ENCODE measurements at regions not wholly inside any gene's neighbourhood (a gene's known extent, or its start where the extent isn't known, plus 50 kb on each side); places are given as distances from the start of the nearest gene placed in this dataset.

GRCh38 chr3:30221619-30222018 is 384.8 kb upstream of the TGFBR2 start:
- Histone ChIP-seq H3K27ac (ENCODE audit: control insufficient read depth, insufficient read depth, low read length) (no peak overlapping the region), H4K20me1 (ENCODE audit: control insufficient read depth, extremely low read depth, insufficient read depth, low read length) (no peaks in the 10 kb centered on the region), H3K9me3 (ENCODE audit: control insufficient read depth, low read depth, low read length) (no peaks in the 10 kb centered on the region), H3K9ac (ENCODE audit: control insufficient read depth, extremely low read depth, insufficient read depth, low read length) (no peak overlapping the region), H3K36me3 (ENCODE audit: control insufficient read depth in 2 of 2, extremely low read depth in 1 of 2, insufficient read depth in 2 of 2, low read length in 2 of 2) (no peaks in the 10 kb centered on the region), H3K4me2 (ENCODE audit: control insufficient read depth, extremely low read depth, insufficient read depth, low read depth, low read length) (no peak overlapping the region), H3K27me3 (ENCODE audit: control insufficient read depth, extremely low read depth, insufficient read depth, low read length) (no peaks in the 10 kb centered on the region), H3K79me2 (ENCODE audit: control insufficient read depth, insufficient read depth, low read length) (no peaks in the 10 kb centered on the region), H2AFZ (ENCODE audit: control insufficient read depth, low read length) (no peak overlapping the region), H3K4me3 (ENCODE audit: control insufficient read depth in 2 of 3, extremely low read depth in 1 of 3, insufficient read depth in 2 of 3, low read depth in 1 of 3, low read length in 3 of 3) (no peak overlapping the region), H3K4me1 (ENCODE audit: control insufficient read depth, extremely low read depth, insufficient read depth, low read length) (peaks cover 2% of the 10 kb centered on the region), H3K9me1 (ENCODE audit: control insufficient read depth, extremely low read depth, insufficient read depth, low read length) (no peaks in the 10 kb centered on the region)
- no peak for TF ChIP-seq EZH2 (IDR thresholded peaks at IDR 0.05; ENCODE audit: low read length)
- TF ChIP-seq CTCF (optimal IDR thresholded peaks at IDR 0.05 in 1 of 3, IDR thresholded peaks at IDR 0.05 in 1 of 3, conservative IDR thresholded peaks at IDR 0.05 in 1 of 3; ENCODE audit: extremely low read depth in 1 of 3, insufficient read depth in 2 of 3, low read length in 3 of 3) = no peak
- FAIRE-seq = peak; percentile 53
- no peak for DNase-seq (ENCODE audit: low read depth, low spot score)
- dilution Hi-C loops (cut with MboI; ENCODE audit: extremely low pct_ligation_motif_present, low sequenced_read_pairs) = no loop called here

- H3K27me3 ChIP-seq (ENCODE audit: control insufficient read depth, extremely low read depth, insufficient read depth, low read length) = no peaks in the 10 kb centered on the region
- no peak for TF ChIP-seq EZH2 (IDR thresholded peaks at IDR 0.05; ENCODE audit: low read length)
- peaks cover 2% of the 10 kb centered on the region for H3K4me1 ChIP-seq (ENCODE audit: control insufficient read depth, extremely low read depth, insufficient read depth, low read length)
- no peak overlapping the region for H3K9ac ChIP-seq (ENCODE audit: control insufficient read depth, extremely low read depth, insufficient read depth, low read length)
- dilution Hi-C loops (cut with MboI; ENCODE audit: extremely low pct_ligation_motif_present, low sequenced_read_pairs) = no loop called here
- H4K20me1 ChIP-seq (ENCODE audit: control insufficient read depth, extremely low read depth, insufficient read depth, low read length) = no peaks in the 10 kb centered on the region
- no peak overlapping the region for H3K4me3 ChIP-seq (ENCODE audit: control insufficient read depth in 2 of 3, extremely low read depth in 1 of 3, insufficient read depth in 2 of 3, low read depth in 1 of 3, low read length in 3 of 3)
- H3K27ac ChIP-seq (ENCODE audit: control insufficient read depth, insufficient read depth, low read length) = no peak overlapping the region
- H3K9me3 ChIP-seq (ENCODE audit: control insufficient read depth, low read depth, low read length) = no peaks in the 10 kb centered on the region
- DNase-seq (ENCODE audit: low read depth, low spot score) = no peak
- no peak overlapping the region for H3K4me2 ChIP-seq (ENCODE audit: control insufficient read depth, extremely low read depth, insufficient read depth, low read depth, low read length)
- FAIRE-seq = no peak
- no peaks in the 10 kb centered on the region for H3K79me2 ChIP-seq (ENCODE audit: control insufficient read depth, insufficient read depth, low read length)
- H2AFZ ChIP-seq (ENCODE audit: control insufficient read depth, low read length) = no peak overlapping the region
- no peaks in the 10 kb centered on the region for H3K9me1 ChIP-seq (ENCODE audit: control insufficient read depth, extremely low read depth, insufficient read depth, low read length)
- no peaks in the 10 kb centered on the region for H3K36me3 ChIP-seq (ENCODE audit: control insufficient read depth in 2 of 2, extremely low read depth in 1 of 2, insufficient read depth in 2 of 2, low read length in 2 of 2)
These were observed 384.0 kb upstream of the TGFBR2 start for GRCh38 chr3:30222441-30222840.

- Histone ChIP-seq H3K27me3 (ENCODE audit: control insufficient read depth, extremely low read depth, insufficient read depth, low read length) (no peaks in the 10 kb centered on the region), H3K9me1 (ENCODE audit: control insufficient read depth, extremely low read depth, insufficient read depth, low read length) (no peaks in the 10 kb centered on the region), H3K9me3 (ENCODE audit: control insufficient read depth, low read depth, low read length) (no peaks in the 10 kb centered on the region), H3K79me2 (ENCODE audit: control insufficient read depth, insufficient read depth, low read length) (no peaks in the 10 kb centered on the region), H4K20me1 (ENCODE audit: control insufficient read depth, extremely low read depth, insufficient read depth, low read length) (no peaks in the 10 kb centered on the region), H3K4me2 (ENCODE audit: control insufficient read depth, extremely low read depth, insufficient read depth, low read depth, low read length) (no peak overlapping the region), H3K4me3 (ENCODE audit: control insufficient read depth in 2 of 3, extremely low read depth in 1 of 3, insufficient read depth in 2 of 3, low read depth in 1 of 3, low read length in 3 of 3) (no peak overlapping the region), H2AFZ (ENCODE audit: control insufficient read depth, low read length) (no peak overlapping the region), H3K36me3 (ENCODE audit: control insufficient read depth in 2 of 2, extremely low read depth in 1 of 2, insufficient read depth in 2 of 2, low read length in 2 of 2) (no peaks in the 10 kb centered on the region), H3K9ac (ENCODE audit: control insufficient read depth, extremely low read depth, insufficient read depth, low read length) (no peak overlapping the region), H3K27ac (ENCODE audit: control insufficient read depth, insufficient read depth, low read length) (no peak overlapping the region), H3K4me1 (ENCODE audit: control insufficient read depth, extremely low read depth, insufficient read depth, low read length) (peaks cover 11% of the 10 kb centered on the region)
- FAIRE-seq (no peak), DNase-seq (ENCODE audit: low read depth, low spot score) (no peak)
- TF ChIP-seq EZH2 (IDR thresholded peaks at IDR 0.05; ENCODE audit: low read length) = no peak
- no peak for TF ChIP-seq CTCF (optimal IDR thresholded peaks at IDR 0.05 in 1 of 3, IDR thresholded peaks at IDR 0.05 in 1 of 3, conservative IDR thresholded peaks at IDR 0.05 in 1 of 3; ENCODE audit: extremely low read depth in 1 of 3, insufficient read depth in 2 of 3, low read length in 3 of 3)
- dilution Hi-C loops (cut with MboI; ENCODE audit: extremely low pct_ligation_motif_present, low sequenced_read_pairs) = no loop called here
These were observed 381.4 kb upstream of the TGFBR2 start for GRCh38 chr3:30225021-30225420.
